ENCODE measurements at regions not wholly inside any gene's neighbourhood (a gene's known extent, or its start where the extent isn't known, plus 50 kb on each side); places are given as distances from the start of the nearest gene placed in this dataset.

GRCh38 chr2:204277226-204277625 lies 268.0 kb upstream of the PARD3B start:
- no peak for DNase-seq

DNA sequence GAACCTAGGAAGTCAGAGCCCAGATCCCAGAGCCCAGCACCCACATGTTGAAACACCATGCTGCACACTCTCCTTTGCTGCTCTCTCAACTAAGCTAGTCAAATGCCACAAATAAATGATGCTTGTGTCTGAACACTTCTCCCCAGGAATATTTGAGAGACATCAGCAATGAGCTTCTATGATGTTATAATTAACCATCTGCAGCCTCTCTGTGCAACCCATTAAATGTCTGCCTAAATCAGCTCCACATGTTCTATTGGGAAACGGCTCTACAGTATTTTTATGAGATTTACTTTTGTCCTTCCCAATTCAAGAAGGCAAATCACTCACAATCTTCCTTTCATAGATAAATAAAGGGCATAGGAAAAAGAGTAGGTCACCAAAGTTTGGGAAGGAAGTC lies 266.8 kb upstream of the PARD3B start:
- DNase-seq, result no peak

DNA sequence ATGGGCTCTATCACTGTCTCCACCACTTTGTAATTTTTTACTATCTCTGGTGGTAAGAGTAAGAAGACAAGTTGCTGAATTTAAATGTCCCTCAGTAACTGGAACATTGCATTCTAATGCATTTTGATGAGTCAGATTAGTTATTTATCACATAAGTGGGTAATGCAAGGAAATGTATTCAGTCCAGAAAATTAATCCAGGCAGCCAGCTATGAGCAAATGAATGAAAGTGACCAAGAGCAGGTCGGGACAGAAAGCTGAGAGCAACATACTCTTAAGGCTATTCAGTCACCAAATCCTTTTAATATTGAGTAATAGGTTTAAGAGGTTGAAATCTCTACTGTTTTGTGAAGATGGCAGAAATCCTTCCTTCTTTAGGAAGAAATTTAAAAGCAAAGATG lies 265.5 kb upstream of the PARD3B start:
- no peak for DNase-seq

GRCh38 chr2:204280262-204280668 lies 265.0 kb upstream of the PARD3B start:
- DNase-seq, result no peak

DNA sequence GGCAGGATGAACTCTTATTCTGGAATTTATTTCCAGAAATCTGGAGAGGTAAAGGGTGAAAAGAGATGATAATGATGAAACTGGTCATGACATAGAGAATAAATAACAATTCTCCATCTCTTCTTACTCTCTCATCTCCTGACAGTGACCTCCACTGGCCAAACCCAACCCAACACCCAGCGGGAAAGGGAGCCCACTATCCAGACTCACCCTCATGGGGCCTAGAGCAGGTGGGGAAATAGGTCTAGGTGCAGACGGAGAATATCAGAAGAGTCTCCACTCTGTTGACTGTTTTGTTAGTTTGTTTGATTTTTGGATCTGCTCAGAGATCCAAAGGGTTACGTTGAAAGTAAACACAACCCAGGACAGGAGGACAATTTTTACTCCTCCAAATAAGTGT lies 263.2 kb upstream of the PARD3B start:
- no peak for DNase-seq

- no peak for DNase-seq
Measured at GRCh38 chr2:204282525-204282924, 262.8 kb upstream of the PARD3B start.

- DNase-seq, result no peak
Measured at GRCh38 chr2:204289066-204289465, 256.2 kb upstream of the PARD3B start.

GRCh38 chr2:204292439-204292838 lies 252.8 kb upstream of the PARD3B start:
- no peak for DNase-seq

DNA sequence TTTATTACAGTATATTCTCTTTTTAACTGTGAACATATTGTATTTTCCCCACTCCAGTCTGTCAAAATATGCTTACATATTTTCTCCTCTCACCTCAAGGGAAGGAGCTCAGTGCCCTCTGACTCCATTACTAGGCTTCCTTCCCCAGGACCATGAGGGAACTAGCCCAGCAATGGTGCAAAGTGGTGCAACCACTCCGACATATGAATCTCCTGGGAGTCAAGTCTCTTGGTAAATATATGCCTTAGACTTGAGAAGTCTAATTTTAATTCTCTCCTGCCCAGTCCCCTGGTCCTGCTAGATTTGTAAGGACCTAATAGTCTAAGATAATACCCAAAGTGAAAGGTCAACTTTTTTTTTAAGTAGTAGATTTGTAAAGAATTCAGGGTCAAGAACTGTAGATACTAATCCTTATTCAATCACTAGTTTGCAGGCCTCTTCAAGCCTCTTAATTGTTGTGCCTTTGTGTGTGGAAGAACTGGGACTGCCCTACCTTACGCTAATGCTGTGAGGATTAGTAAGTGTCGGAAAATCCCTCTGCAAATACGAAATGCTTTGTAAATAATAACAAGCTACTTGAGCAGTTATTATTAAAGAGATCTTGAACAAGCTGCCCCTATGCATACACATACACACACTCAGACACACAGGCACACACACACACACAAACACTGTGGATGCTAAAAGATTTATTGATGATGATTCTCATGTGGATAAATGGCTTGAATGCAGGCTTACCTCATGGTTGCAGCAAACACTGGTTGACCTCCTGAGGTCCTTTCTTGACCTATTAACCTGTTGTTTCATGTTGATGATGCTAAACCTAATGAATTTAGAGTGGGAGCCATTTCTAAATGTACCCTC lies 251.2 kb upstream of the PARD3B start:
- no peak for DNase-seq

DNA sequence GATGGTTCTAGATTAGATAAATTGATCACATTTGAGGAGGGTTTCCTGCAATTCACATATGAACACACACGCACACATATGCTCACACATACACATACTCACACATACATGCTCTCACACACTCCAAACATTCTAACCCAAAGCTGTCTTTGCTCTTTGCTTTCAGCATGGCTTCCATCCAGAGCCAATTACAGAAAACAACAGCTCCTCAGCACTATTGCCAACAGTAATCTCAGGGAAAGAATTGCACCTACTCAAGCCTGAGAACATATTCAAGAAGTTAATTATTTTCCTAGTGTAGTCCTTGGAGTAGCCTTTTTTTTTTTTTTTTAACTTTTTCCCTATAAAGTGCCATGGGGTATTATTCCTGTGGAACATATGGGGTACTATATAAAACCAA lies 246.9 kb upstream of the PARD3B start:
- DNase-seq, result no peak

DNA sequence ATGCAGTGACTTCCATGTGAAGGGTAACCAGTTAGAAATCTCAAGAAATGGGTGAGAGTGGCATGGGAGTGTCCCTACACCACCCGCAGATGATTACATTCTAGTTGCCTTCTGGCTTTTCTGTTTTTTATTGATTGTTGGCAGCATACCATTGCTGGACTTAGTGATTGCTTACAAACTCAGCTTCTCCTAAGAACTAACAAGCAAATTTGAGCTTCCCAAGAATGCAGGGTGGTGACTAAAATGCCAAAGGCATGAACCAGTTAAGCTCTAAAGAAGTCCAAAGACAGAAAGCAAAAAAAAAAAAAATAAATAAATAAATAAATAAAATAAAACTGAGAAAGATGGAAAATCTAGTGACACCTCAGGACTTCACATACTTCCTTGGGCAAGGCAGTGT lies 245.5 kb upstream of the PARD3B start:
- no peak for DNase-seq

GRCh38 chr2:204306667-204307066 lies 238.6 kb upstream of the PARD3B start:
- DNase-seq, result no peak

GRCh38 chr2:204312105-204312504 lies 233.2 kb upstream of the PARD3B start:
- no peak for DNase-seq

DNA sequence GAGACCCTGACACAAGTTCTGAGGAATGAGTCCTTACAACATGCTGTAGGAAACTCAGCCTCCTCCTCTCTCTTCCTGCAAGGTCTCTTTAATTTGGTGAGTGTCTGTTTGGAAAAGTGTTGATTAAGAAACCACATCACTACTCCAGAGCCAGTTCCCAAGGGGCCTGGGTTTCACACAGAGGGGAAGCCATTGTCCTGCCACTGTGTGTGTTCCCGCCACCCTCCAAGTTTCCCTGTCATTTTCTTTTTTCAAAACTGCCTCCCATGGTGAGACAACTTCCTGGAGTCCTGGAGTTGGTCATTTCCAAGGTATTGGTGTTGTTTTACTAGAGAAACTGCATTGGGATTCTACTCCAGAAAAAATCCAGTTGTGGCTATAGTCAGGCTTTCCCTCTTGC lies 232.0 kb upstream of the PARD3B start:
- DNase-seq, result no peak

DNA sequence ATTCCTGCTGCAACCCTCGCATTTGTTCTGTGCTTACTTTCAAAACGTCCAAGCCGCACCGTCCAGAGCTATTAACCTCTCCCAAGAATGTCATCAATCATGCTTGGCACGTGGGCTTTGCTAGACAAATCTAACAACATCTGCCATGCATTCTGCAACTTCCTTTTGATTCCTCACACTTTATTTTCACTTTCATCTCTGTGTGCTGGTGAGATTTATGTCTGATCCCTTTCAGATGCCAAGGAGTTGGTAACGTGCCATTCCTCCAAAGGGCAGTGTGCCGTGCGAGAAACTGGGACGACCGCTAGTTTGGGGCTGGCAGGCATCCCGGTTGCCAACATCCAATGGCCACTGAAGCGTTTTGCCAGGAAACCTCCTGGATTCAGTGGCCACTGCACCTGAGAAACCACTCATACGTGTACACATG lies 230.0 kb upstream of the PARD3B start:
- DNase-seq, result no peak

- no peak for DNase-seq
Measured at GRCh38 chr2:204317640-204318039, 227.6 kb upstream of the PARD3B start.

DNA sequence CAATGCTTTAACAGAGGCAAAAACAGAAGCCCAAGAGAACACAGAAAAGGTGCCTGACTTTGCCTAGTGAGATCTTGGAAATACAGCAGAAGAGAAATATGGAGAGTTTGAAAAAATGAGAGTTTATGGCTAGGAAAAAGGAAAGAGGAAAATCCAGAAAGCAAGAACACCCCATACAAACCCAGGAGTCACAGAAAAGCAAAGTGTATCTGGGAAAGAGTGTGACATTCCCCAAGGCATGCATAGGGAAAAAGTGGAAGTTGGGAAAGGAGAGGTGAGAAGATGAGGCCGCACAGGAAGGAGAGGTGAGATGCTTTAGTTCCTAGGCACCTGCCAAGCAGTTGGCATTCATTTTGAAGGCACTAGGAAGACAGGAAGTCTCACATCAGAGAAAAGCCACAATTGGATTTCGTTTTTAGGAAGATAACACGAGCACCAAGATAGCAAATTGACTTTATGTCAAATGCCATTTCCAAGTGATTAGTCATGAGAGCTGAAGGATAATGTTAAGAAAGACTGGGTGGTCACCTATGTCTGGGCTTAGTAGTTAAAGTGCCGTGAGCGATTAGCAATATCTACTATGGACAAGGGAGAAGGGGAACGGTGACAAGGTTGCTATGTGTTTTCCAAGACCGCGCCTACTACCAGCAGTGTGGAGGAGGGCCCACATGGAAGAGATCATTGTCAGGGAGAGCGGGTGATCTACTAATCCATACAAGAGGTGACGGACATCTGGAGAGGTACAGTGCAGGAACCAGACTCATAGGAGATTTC lies 224.1 kb upstream of the PARD3B start:
- DNase-seq, result no peak

- no peak for DNase-seq
Measured at GRCh38 chr2:204321910-204322751, 223.1 kb upstream of the PARD3B start.

DNA sequence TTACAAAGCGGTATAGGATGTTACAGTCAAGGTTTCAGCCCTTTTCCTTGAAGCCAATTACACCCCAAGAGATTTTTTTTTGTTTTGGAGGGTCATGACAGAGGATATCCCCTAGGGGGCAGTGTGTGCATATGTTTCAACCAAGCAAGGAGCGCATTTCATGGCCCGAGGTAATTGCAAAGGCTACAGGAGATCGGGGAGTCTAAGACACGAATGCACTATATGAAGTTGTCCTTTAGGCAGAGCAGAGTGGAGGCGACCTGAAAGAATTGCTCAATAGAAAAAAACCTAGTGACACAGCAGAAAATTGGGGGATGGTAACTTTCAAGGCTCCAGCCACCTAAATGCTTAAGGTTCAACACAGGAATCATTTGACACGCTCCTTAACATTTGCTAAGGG lies 219.8 kb upstream of the PARD3B start:
- DNase-seq, result peak; percentile 85

DNA sequence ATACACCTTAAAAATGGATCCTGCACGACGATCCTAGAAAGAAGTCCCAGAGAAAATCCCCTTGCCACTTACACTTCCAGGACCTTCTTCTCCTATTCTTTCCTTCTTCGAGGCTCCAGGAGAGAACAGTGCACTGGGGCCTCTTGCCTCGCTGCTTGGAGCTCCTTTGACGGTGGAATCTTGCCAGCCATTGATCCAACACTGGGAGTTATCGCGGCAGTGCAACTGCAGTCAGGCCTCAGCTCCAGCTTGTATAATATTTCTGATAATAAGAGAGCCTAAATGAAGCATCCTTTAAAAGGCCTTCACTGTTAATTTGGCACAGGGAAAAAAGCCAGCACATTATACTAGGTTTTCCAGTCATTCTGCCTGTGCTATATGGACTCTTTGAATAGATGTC lies 216.9 kb upstream of the PARD3B start:
- DNase-seq, result no peak

- no peak for DNase-seq
Measured at GRCh38 chr2:204329016-204329415, 216.3 kb upstream of the PARD3B start.

- no peak for DNase-seq
Measured at GRCh38 chr2:204329532-204329931, 215.7 kb upstream of the PARD3B start.

GRCh38 chr2:204331180-204331579 lies 214.1 kb upstream of the PARD3B start:
- DNase-seq, result no peak
